ENCODE measurements at regions not wholly inside any gene's neighbourhood (a gene's known extent, or its start where the extent isn't known, plus 50 kb on each side); places are given as distances from the start of the nearest gene placed in this dataset.

- TF ChIP-seq CTCF (IDR thresholded peaks at IDR 0.05; ENCODE audit: unreplicated experiment): no peak
- H3K4me1 Mint-ChIP-seq (ENCODE audit: unreplicated experiment): no peaks in the 10 kb centered on the region
- no peak for DNase-seq (ENCODE audit: low spot score)
- no peak overlapping the region for H3K27ac Mint-ChIP-seq (ENCODE audit: unreplicated experiment)
- no peak overlapping the region for H3K4me3 Mint-ChIP-seq (ENCODE audit: unreplicated experiment)
- no peaks in the 10 kb centered on the region for H3K36me3 Mint-ChIP-seq (ENCODE audit: low read depth, unreplicated experiment)
- H3K9me3 Mint-ChIP-seq (ENCODE audit: unreplicated experiment): no peaks in the 10 kb centered on the region
- no peaks in the 10 kb centered on the region for H3K27me3 Mint-ChIP-seq (ENCODE audit: unreplicated experiment)
Measured at GRCh38 chr12:86513226-86513625, 257.0 kb upstream of the MGAT4C start.

- Mint-ChIP-seq H3K36me3 (ENCODE audit: low read depth, unreplicated experiment) (no peaks in the 10 kb centered on the region), H3K4me1 (ENCODE audit: unreplicated experiment) (no peaks in the 10 kb centered on the region), H3K27me3 (ENCODE audit: unreplicated experiment) (no peaks in the 10 kb centered on the region), H3K9me3 (ENCODE audit: unreplicated experiment) (no peaks in the 10 kb centered on the region), H3K27ac (ENCODE audit: unreplicated experiment) (no peak overlapping the region), H3K4me3 (ENCODE audit: unreplicated experiment) (no peak overlapping the region)
- TF ChIP-seq CTCF (IDR thresholded peaks at IDR 0.05; ENCODE audit: unreplicated experiment): no peak
- DNase-seq (ENCODE audit: low spot score): no peak
Measured at GRCh38 chr12:86496595-86496994, 240.4 kb upstream of the MGAT4C start.

- TF ChIP-seq CTCF (IDR thresholded peaks at IDR 0.05; ENCODE audit: unreplicated experiment): no peak
- Mint-ChIP-seq H3K36me3 (ENCODE audit: low read depth, unreplicated experiment) (no peaks in the 10 kb centered on the region), H3K9me3 (ENCODE audit: unreplicated experiment) (no peaks in the 10 kb centered on the region), H3K4me3 (ENCODE audit: unreplicated experiment) (no peak overlapping the region), H3K27me3 (ENCODE audit: unreplicated experiment) (peaks cover 3% of the 10 kb centered on the region), H3K27ac (ENCODE audit: unreplicated experiment) (no peak overlapping the region), H3K4me1 (ENCODE audit: unreplicated experiment) (no peaks in the 10 kb centered on the region)
- DNase-seq (ENCODE audit: low spot score): no peak
Measured at GRCh38 chr12:86484473-86484872, 228.3 kb upstream of the MGAT4C start.

- Mint-ChIP-seq H3K4me3 (ENCODE audit: unreplicated experiment) (no peak overlapping the region), H3K4me1 (ENCODE audit: unreplicated experiment) (no peaks in the 10 kb centered on the region), H3K9me3 (ENCODE audit: unreplicated experiment) (no peaks in the 10 kb centered on the region), H3K27ac (ENCODE audit: unreplicated experiment) (no peak overlapping the region), H3K27me3 (ENCODE audit: unreplicated experiment) (no peaks in the 10 kb centered on the region), H3K36me3 (ENCODE audit: low read depth, unreplicated experiment) (no peaks in the 10 kb centered on the region)
- TF ChIP-seq CTCF (IDR thresholded peaks at IDR 0.05; ENCODE audit: unreplicated experiment): no peak
- DNase-seq (ENCODE audit: low spot score): no peak
Measured at GRCh38 chr12:86473231-86473630, 217.0 kb upstream of the MGAT4C start.

- no peaks in the 10 kb centered on the region for H3K9me3 Mint-ChIP-seq (ENCODE audit: unreplicated experiment)
- no peak overlapping the region for H3K27ac Mint-ChIP-seq (ENCODE audit: unreplicated experiment)
- no peak for DNase-seq (ENCODE audit: low spot score)
- H3K4me3 Mint-ChIP-seq (ENCODE audit: unreplicated experiment): no peak overlapping the region
- TF ChIP-seq CTCF (IDR thresholded peaks at IDR 0.05; ENCODE audit: unreplicated experiment): no peak
- no peaks in the 10 kb centered on the region for H3K4me1 Mint-ChIP-seq (ENCODE audit: unreplicated experiment)
- no peaks in the 10 kb centered on the region for H3K27me3 Mint-ChIP-seq (ENCODE audit: unreplicated experiment)
- no peaks in the 10 kb centered on the region for H3K36me3 Mint-ChIP-seq (ENCODE audit: low read depth, unreplicated experiment)
Measured at GRCh38 chr12:86456776-86457175, 200.6 kb upstream of the MGAT4C start.
